ENCODE measurements at regions not wholly inside any gene's neighbourhood (a gene's known extent, or its start where the extent isn't known, plus 50 kb on each side); places are given as distances from the start of the nearest gene placed in this dataset.
"Not testable (repeated sequence)": the region's sequence is repeated elsewhere in the genome, so short reads cannot be mapped to it uniquely, and the experiment has no call there.

GRCh38 chr2:195238826-195239225 lies 418.2 kb upstream of the SLC39A10 start (continued):
- TF ChIP-seq JAZF1 (CRISPR knock-in tag; IDR thresholded peaks at IDR 0.05) (no peak), RORB (CRISPR knock-in tag; IDR thresholded peaks at IDR 0.05) (no peak), NR1H2 (CRISPR knock-in tag; IDR thresholded peaks at IDR 0.05) (no peak)

GRCh38 chr2:195238379-195238778 lies 418.6 kb upstream of the SLC39A10 start:
- TF ChIP-seq ARID4B (CRISPR knock-in tag; IDR thresholded peaks at IDR 0.05; ENCODE audit: borderline replicate concordance), result no peak
- POLR2A ChIA-PET, result no interaction called here
- Mint-ChIP-seq H3K36me3 (no peaks in the 10 kb centered on the region), H3K4me1 (peaks cover 3% of the 10 kb centered on the region; the same call in 1 of the 2 replicates), H3K9me3 (peaks cover 4% of the 10 kb centered on the region), H3K4me3 (no peak overlapping the region), H3K27ac (no peak overlapping the region), H3K27me3 (ENCODE audit: low read depth) (no peaks in the 10 kb centered on the region)
- DNase-seq (ENCODE audit: low spot score), result no peak
- ATAC-seq, result no peak
- CTCF ChIA-PET, result no interaction called here

- H3K4me3 Mint-ChIP-seq; H3K9me3 Mint-ChIP-seq; CTCF ChIA-PET; H3K36me3 Mint-ChIP-seq; H3K27me3 Mint-ChIP-seq (ENCODE audit: low read depth); POLR2A ChIA-PET; H3K27ac Mint-ChIP-seq; ATAC-seq; H3K4me1 Mint-ChIP-seq: not testable (repeated sequence)
- DNase-seq (ENCODE audit: low spot score), result peak; percentile 10
Measured at GRCh38 chr2:195228547-195228946, 428.5 kb upstream of the SLC39A10 start.

- ChIA-PET CTCF (no interaction called here), POLR2A (no interaction called here)
- ATAC-seq, result no peak
- Mint-ChIP-seq H3K27me3 (ENCODE audit: low read depth) (peaks cover 8% of the 10 kb centered on the region; the same call in 1 of the 2 replicates), H3K9me3 (no peaks in the 10 kb centered on the region), H3K27ac (no peak overlapping the region), H3K36me3 (no peaks in the 10 kb centered on the region), H3K4me3 (no peak overlapping the region), H3K4me1 (peaks cover 11% of the 10 kb centered on the region)
- no peak for DNase-seq (ENCODE audit: low spot score)
- TF ChIP-seq E2F4 (CRISPR knock-in tag; IDR thresholded peaks at IDR 0.05; ENCODE audit: borderline replicate concordance, low read depth) (no peak), NR2C2 (CRISPR knock-in tag; IDR thresholded peaks at IDR 0.05) (no peak), FOXJ3 (CRISPR knock-in tag; IDR thresholded peaks at IDR 0.05; ENCODE audit: borderline replicate concordance) (no peak), FOXK1 (CRISPR knock-in tag; IDR thresholded peaks at IDR 0.05) (no peak), ZNF263 (CRISPR knock-in tag; IDR thresholded peaks at IDR 0.05; ENCODE audit: low read depth) (no peak), TEAD1 (CRISPR knock-in tag; IDR thresholded peaks at IDR 0.05) (no peak), RORB (CRISPR knock-in tag; IDR thresholded peaks at IDR 0.05) (no peak), ZBTB43 (CRISPR knock-in tag; IDR thresholded peaks at IDR 0.05) (no peak), ZNF512 (CRISPR knock-in tag; IDR thresholded peaks at IDR 0.05; ENCODE audit: borderline replicate concordance) (no peak), ATF6 (CRISPR knock-in tag; IDR thresholded peaks at IDR 0.05) (no peak), ELF4 (CRISPR knock-in tag; IDR thresholded peaks at IDR 0.05; ENCODE audit: low read depth) (no peak), TCF7 (CRISPR knock-in tag; IDR thresholded peaks at IDR 0.05; ENCODE audit: low read depth) (no peak), ZNF532 (CRISPR knock-in tag; IDR thresholded peaks at IDR 0.05; ENCODE audit: borderline replicate concordance) (no peak)
Measured at GRCh38 chr2:195214072-195214471, 443.0 kb upstream of the SLC39A10 start.

All from WTC11 (cell line).